ENCODE measurements at regions not wholly inside any gene's neighbourhood (a gene's known extent, or its start where the extent isn't known, plus 50 kb on each side); places are given as distances from the start of the nearest gene placed in this dataset.

DNA sequence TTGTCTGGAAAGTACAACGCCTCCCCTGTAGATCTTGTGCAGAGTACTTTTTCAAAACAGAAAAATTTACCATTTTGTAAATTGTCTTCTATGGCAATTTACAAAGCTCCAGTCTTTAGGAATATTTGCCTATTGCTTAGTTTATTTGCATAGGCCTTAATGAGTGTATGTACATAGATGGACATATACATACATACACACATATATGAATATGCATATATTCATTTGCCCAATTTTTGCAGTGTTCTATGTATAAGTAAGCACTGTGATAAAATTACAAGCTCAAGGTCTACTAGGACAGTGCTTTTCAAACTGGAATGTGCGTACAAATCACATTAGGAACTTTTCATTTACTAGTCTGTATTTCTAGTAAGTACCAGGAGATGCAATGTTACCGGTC is 301.3 kb upstream of the SMARCA2 start:
- no peak overlapping the region for H2AFZ ChIP-seq (ENCODE audit: low read depth, low read length)
- no peaks in the 10 kb centered on the region for H3K79me2 ChIP-seq (ENCODE audit: control insufficient read depth, insufficient read depth, low read length)
- dilution Hi-C loops (cut with MboI; ENCODE audit: extremely low pct_ligation_motif_present, low sequenced_read_pairs) (no loop called here), intact Hi-C loops (cut with micrococcal nuclease) (no loop called here)
- no peak overlapping the region for H3K9ac ChIP-seq (replicated peaks; ENCODE audit: extremely low read depth, insufficient read depth, low read length)
- H3K27me3 ChIP-seq (ENCODE audit: control insufficient read depth in 2 of 2, insufficient read depth in 2 of 2, low read length in 2 of 2) = no peaks in the 10 kb centered on the region
- H3K4me2 ChIP-seq (ENCODE audit: insufficient read depth, low read length) = no peak overlapping the region
- TF ChIP-seq POLR2AphosphoS5 (IDR thresholded peaks at IDR 0.05; ENCODE audit: insufficient read depth, low read depth, low read length) = no peak
- TF ChIP-seq GATA2 (IDR thresholded peaks at IDR 0.05; ENCODE audit: insufficient read depth, insufficient read length, low read depth, low read length) = no peak
- TF ChIP-seq, protein P1, sequence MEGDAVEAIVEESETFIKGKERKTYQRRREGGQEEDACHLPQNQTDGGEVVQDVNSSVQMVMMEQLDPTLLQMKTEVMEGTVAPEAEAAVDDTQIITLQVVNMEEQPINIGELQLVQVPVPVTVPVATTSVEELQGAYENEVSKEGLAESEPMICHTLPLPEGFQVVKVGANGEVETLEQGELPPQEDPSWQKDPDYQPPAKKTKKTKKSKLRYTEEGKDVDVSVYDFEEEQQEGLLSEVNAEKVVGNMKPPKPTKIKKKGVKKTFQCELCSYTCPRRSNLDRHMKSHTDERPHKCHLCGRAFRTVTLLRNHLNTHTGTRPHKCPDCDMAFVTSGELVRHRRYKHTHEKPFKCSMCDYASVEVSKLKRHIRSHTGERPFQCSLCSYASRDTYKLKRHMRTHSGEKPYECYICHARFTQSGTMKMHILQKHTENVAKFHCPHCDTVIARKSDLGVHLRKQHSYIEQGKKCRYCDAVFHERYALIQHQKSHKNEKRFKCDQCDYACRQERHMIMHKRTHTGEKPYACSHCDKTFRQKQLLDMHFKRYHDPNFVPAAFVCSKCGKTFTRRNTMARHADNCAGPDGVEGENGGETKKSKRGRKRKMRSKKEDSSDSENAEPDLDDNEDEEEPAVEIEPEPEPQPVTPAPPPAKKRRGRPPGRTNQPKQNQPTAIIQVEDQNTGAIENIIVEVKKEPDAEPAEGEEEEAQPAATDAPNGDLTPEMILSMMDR (IDR thresholded peaks at IDR 0.05; ENCODE audit: extremely low read depth in 1 of 2, insufficient read depth in 1 of 2, low read depth in 1 of 2, low read length in 2 of 2) = no peak
- TF ChIP-seq EZH2 (IDR thresholded peaks at IDR 0.05; ENCODE audit: borderline replicate concordance, low read depth, low read length, severe bottlenecking) = no peak
- no peak for TF ChIP-seq MYC (IDR thresholded peaks at IDR 0.05; ENCODE audit: low read depth, low read length)
- TF ChIP-seq POLR2A (IDR thresholded peaks at IDR 0.05; ENCODE audit: low read depth, low read length) = no peak
- no TSS peak for BruUV-seq (replicated peaks)
- DNase-seq (ENCODE audit: low read depth, low spot score) (no peak), FAIRE-seq (no peak)
- no peak overlapping the region for H3K27ac ChIP-seq (ENCODE audit: insufficient read depth, low read depth, low read length)
- no peaks in the 10 kb centered on the region for H3K9me1 ChIP-seq (replicated peaks; ENCODE audit: control insufficient read depth, extremely low read depth, insufficient read depth, low read length)
- H3K4me1 ChIP-seq (ENCODE audit: control insufficient read depth, extremely low read depth, insufficient read depth, low read length) = no peaks in the 10 kb centered on the region
- ChIA-PET CTCF (no interaction called here), POLR2A (no interaction called here)
- peaks cover 2% of the 10 kb centered on the region for H3K9me3 ChIP-seq (replicated peaks; ENCODE audit: control insufficient read depth, insufficient read depth, low read length)
- H3K36me3 ChIP-seq (ENCODE audit: control insufficient read depth in 2 of 2, extremely low read depth in 1 of 2, insufficient read depth in 2 of 2, low read length in 2 of 2) = no peaks in the 10 kb centered on the region
- H4K20me1 ChIP-seq (replicated peaks; ENCODE audit: control insufficient read depth, extremely low read depth, insufficient read depth, low read length) = no peaks in the 10 kb centered on the region
- no peak overlapping the region for H3K4me3 ChIP-seq (replicated peaks in 1 of 3; ENCODE audit: insufficient read depth in 1 of 3, low read depth in 1 of 3, low read length in 3 of 3)

DNA sequence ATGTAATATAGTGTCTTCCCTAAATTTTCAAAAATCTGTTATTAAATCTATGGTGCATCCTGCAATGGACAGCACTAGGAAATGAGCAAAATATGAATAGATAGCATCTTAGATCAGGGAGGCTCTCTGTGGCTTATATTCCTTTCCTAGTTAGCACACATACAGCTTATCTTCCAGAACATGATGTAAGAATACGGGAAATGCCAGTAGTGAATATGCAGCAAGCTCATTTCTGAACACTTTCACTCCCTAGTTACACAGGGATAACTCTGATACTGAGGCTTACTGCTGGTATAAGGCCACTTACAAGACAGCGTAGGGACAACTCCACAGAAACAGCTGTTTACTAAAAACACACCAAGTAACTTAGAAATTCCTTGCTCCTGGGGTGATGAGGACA is 297.3 kb upstream of the SMARCA2 start:
- Histone ChIP-seq H3K9me3 (replicated peaks; ENCODE audit: control insufficient read depth, insufficient read depth, low read length) (peaks cover 2% of the 10 kb centered on the region), H3K27me3 (ENCODE audit: control insufficient read depth in 2 of 2, insufficient read depth in 2 of 2, low read length in 2 of 2) (no peaks in the 10 kb centered on the region), H3K4me2 (ENCODE audit: insufficient read depth, low read length) (no peak overlapping the region), H3K79me2 (ENCODE audit: control insufficient read depth, insufficient read depth, low read length) (no peaks in the 10 kb centered on the region), H2AFZ (ENCODE audit: low read depth, low read length) (no peak overlapping the region), H4K20me1 (replicated peaks; ENCODE audit: control insufficient read depth, extremely low read depth, insufficient read depth, low read length) (no peaks in the 10 kb centered on the region), H3K9me1 (replicated peaks; ENCODE audit: control insufficient read depth, extremely low read depth, insufficient read depth, low read length) (no peaks in the 10 kb centered on the region), H3K36me3 (ENCODE audit: control insufficient read depth in 2 of 2, extremely low read depth in 1 of 2, insufficient read depth in 2 of 2, low read length in 2 of 2) (no peaks in the 10 kb centered on the region), H3K4me1 (ENCODE audit: control insufficient read depth, extremely low read depth, insufficient read depth, low read length) (no peaks in the 10 kb centered on the region), H3K4me3 (replicated peaks in 1 of 3; ENCODE audit: insufficient read depth in 1 of 3, low read depth in 1 of 3, low read length in 3 of 3) (no peak overlapping the region), H3K9ac (replicated peaks; ENCODE audit: extremely low read depth, insufficient read depth, low read length) (no peak overlapping the region), H3K27ac (ENCODE audit: insufficient read depth, low read depth, low read length) (no peak overlapping the region)
- DNase-seq (ENCODE audit: low read depth, low spot score) (no peak), FAIRE-seq (no peak)
- BruUV-seq (replicated peaks) = no TSS peak
- TF ChIP-seq EZH2 (IDR thresholded peaks at IDR 0.05; ENCODE audit: borderline replicate concordance, low read depth, low read length, severe bottlenecking) (no peak), MYC (IDR thresholded peaks at IDR 0.05; ENCODE audit: low read depth, low read length) (no peak), GATA2 (IDR thresholded peaks at IDR 0.05; ENCODE audit: insufficient read depth, insufficient read length, low read depth, low read length) (no peak), POLR2A (IDR thresholded peaks at IDR 0.05; ENCODE audit: low read depth, low read length) (no peak), JUN (IDR thresholded peaks at IDR 0.05; ENCODE audit: borderline replicate concordance, insufficient read depth, insufficient read length, low read depth) (no peak), POLR2AphosphoS5 (IDR thresholded peaks at IDR 0.05; ENCODE audit: insufficient read depth, low read depth, low read length) (no peak), FOS (IDR thresholded peaks at IDR 0.05; ENCODE audit: borderline replicate concordance, insufficient read depth, low read length) (no peak)
- TF ChIP-seq, protein P2, sequence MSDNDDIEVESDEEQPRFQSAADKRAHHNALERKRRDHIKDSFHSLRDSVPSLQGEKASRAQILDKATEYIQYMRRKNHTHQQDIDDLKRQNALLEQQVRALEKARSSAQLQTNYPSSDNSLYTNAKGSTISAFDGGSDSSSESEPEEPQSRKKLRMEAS (IDR thresholded peaks at IDR 0.05; ENCODE audit: insufficient read depth, insufficient read length) = no peak
- TF ChIP-seq, protein P1 (IDR thresholded peaks at IDR 0.05; ENCODE audit: extremely low read depth in 1 of 2, insufficient read depth in 1 of 2, low read depth in 1 of 2, low read length in 2 of 2) = no peak
- ChIA-PET POLR2A (no interaction called here), CTCF (no interaction called here)
- dilution Hi-C loops (cut with MboI; ENCODE audit: extremely low pct_ligation_motif_present, low sequenced_read_pairs) = no loop called here
- intact Hi-C loops (cut with micrococcal nuclease) = no loop called here

All from endothelial cell of umbilical vein (primary cell).